PC-9 (cell line): ENCODE measurements at regions not wholly inside any gene's neighbourhood (a gene's known extent, or its start where the extent isn't known, plus 50 kb on each side); places are given as distances from the start of the nearest gene placed in this dataset.

Source experiments
- EZH2 ChIP-seq: fragments of 200-600 bp; sonication (generic); IDR thresholded peaks from 2 replicates; pipeline ENCODE4 v1.8.0; 2017; ENCODE audit warnings: antibody characterized with exemption, low read depth
- TF ChIP-seq, protein P1 (sequence below): fragments of 200-600 bp; sonication (generic); conservative IDR thresholded peaks from 2 replicates; pipeline ENCODE4 v1.6.1; 2017; ENCODE audit warnings: mixed run types, antibody characterized with exemption, mild to moderate bottlenecking, moderate library complexity

DNA sequence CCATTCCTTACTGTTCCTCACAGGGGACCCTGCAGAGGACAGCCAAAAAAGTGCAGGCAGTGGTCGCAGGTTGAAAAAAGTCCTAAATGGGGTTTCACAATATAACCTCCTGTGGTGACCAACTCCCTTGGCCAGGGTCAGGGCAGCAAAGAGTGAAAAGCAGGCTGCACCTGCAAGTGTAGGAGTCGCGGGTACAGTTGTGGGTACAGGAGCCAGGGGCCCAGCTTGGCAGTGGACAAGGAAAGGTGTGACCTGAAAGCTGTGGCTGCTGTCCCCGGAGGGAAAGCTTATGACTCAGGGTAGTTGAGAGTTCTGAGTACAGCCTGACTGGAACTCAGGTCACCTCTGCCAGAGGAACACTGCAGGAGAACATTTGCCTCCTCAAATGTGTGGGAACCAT is 1114.1 kb downstream of the ROBO2 start:
- TF ChIP-seq, protein P1, sequence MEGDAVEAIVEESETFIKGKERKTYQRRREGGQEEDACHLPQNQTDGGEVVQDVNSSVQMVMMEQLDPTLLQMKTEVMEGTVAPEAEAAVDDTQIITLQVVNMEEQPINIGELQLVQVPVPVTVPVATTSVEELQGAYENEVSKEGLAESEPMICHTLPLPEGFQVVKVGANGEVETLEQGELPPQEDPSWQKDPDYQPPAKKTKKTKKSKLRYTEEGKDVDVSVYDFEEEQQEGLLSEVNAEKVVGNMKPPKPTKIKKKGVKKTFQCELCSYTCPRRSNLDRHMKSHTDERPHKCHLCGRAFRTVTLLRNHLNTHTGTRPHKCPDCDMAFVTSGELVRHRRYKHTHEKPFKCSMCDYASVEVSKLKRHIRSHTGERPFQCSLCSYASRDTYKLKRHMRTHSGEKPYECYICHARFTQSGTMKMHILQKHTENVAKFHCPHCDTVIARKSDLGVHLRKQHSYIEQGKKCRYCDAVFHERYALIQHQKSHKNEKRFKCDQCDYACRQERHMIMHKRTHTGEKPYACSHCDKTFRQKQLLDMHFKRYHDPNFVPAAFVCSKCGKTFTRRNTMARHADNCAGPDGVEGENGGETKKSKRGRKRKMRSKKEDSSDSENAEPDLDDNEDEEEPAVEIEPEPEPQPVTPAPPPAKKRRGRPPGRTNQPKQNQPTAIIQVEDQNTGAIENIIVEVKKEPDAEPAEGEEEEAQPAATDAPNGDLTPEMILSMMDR: no peak
- no peak for TF ChIP-seq EZH2
